HG03175 (cell line): ENCODE measurements at regions not wholly inside any gene's neighbourhood (a gene's known extent, or its start where the extent isn't known, plus 50 kb on each side); places are given as distances from the start of the nearest gene placed in this dataset.
"Not testable (repeated sequence)": the region's sequence is repeated elsewhere in the genome, so short reads cannot be mapped to it uniquely, and the experiment has no call there.

Experiments
- ATAC-seq: cut with Tn5 transposase; IDR thresholded peaks from one replicate; pipeline ENCODE4 v1.9.1; 2021; ENCODE audit warnings: mild to moderate bottlenecking, moderate library complexity; ENCODE audit not compliant: unreplicated experiment

- ATAC-seq = no peak
These were observed 96.9 kb upstream of the CASK start for GRCh38 chrX:42020225-42020624.

- no peak for ATAC-seq
These were observed 94.6 kb upstream of the CASK start for GRCh38 chrX:42017971-42018370.

GRCh38 chrX:42000836-42001235, 77.5 kb upstream of the CASK start:
- ATAC-seq = no peak

GRCh38 chrX:41984628-41985027, 61.3 kb upstream of the CASK start:
- no peak for ATAC-seq

- ATAC-seq = no peak
These were observed 59.6 kb upstream of the CASK start for GRCh38 chrX:41982953-41983352.

GRCh38 chrX:41981481-41982013, 58.2 kb upstream of the CASK start:
- ATAC-seq = no peak

DNA sequence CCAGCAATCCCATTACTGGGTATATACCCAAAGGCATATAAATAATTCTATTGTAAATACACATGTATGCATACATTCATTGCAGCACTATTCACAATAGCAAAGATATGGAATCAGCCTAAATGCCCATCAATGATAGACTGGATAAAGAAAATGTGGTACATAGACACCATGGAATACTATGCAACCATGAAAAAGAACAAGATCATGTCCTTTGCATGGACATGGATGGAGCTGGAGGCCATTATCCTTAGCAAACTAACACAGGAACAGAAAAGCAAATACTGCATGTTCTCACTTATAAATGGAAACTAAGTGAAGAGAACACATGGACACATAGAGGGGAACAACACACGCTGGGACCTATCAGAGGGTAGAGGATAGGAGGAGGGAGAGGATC, 51.3 kb upstream of the CASK start:
- not testable (repeated sequence) for ATAC-seq

GRCh38 chrX:41973208-41973607, 49.9 kb upstream of the CASK start:
- no peak for ATAC-seq
